ENCODE measurements at regions not wholly inside any gene's neighbourhood (a gene's known extent, or its start where the extent isn't known, plus 50 kb on each side); places are given as distances from the start of the nearest gene placed in this dataset.

GRCh38 chr3:84905556-84905920 lies 53.3 kb upstream of the CADM2 start:
- POLR2A ChIA-PET, result no interaction called here

More at GRCh38 chr3:84905556-84905920, 53.3 kb upstream of the CADM2 start:
- no peak for TF ChIP-seq ZNF655 (CRISPR knock-in tag; IDR thresholded peaks at IDR 0.05)
- no peak for TF ChIP-seq BRD9 (IDR thresholded peaks at IDR 0.05; ENCODE audit: low read depth, partially characterized antibody)
- TF ChIP-seq CEBPB (tag; IDR thresholded peaks at IDR 0.05), result no peak
- TF ChIP-seq HOXB6 (CRISPR knock-in tag; IDR thresholded peaks at IDR 0.05; ENCODE audit: borderline replicate concordance), result no peak
- TF ChIP-seq STAG1 (CRISPR knock-in tag; IDR thresholded peaks at IDR 0.05; ENCODE audit: borderline replicate concordance), result no peak
- TF ChIP-seq SIRT6 (IDR thresholded peaks at IDR 0.05; ENCODE audit: low read depth, low read length), result no peak
- no peak for TF ChIP-seq ATF6 (CRISPR knock-in tag; IDR thresholded peaks at IDR 0.05)
- no peak for TF ChIP-seq FOXJ2 (tag; IDR thresholded peaks at IDR 0.05)
- TF ChIP-seq HDAC1 (IDR thresholded peaks at IDR 0.05), result no peak
- no peak for TF ChIP-seq DACH1 (IDR thresholded peaks at IDR 0.05; ENCODE audit: partially characterized antibody)
- TF ChIP-seq E2F6 (IDR thresholded peaks at IDR 0.05; ENCODE audit: borderline replicate concordance in 1 of 2, extremely low read depth in 1 of 2, insufficient read depth in 1 of 2, insufficient read length in 1 of 2, low read depth in 1 of 2, low read length in 1 of 2, poor library complexity in 1 of 2, severe bottlenecking in 1 of 2), result no peak
- TF ChIP-seq ZNF57 (CRISPR knock-in tag; IDR thresholded peaks at IDR 0.05), result no peak
- TF ChIP-seq CHD2 (IDR thresholded peaks at IDR 0.05; ENCODE audit: low read depth, low read length), result no peak
- no peak for TF ChIP-seq NFE2L1 (tag; IDR thresholded peaks at IDR 0.05; ENCODE audit: borderline replicate concordance, low read depth)
- no peak for TF ChIP-seq CREB1 (IDR thresholded peaks at IDR 0.05)
- TF ChIP-seq CREB1 (CRISPR knock-in tag; IDR thresholded peaks at IDR 0.05), result no peak
- no peak for TF ChIP-seq BACH1 (tag; IDR thresholded peaks at IDR 0.05)
- no peak for TF ChIP-seq RBM25 (IDR thresholded peaks at IDR 0.05; ENCODE audit: low read depth, low read length, severe bottlenecking)
- TF ChIP-seq CSDE1 (IDR thresholded peaks at IDR 0.05), result no peak
- TF ChIP-seq E2F5 (CRISPR knock-in tag; IDR thresholded peaks at IDR 0.05), result no peak
- TF ChIP-seq ZNF232 (CRISPR knock-in tag; IDR thresholded peaks at IDR 0.05), result no peak
- no peaks in the 10 kb centered on the region for H3K36me3 ChIP-seq (ENCODE audit: control insufficient read depth, insufficient read depth, low read length)
- no peaks in the 10 kb centered on the region for H4K20me1 ChIP-seq (replicated peaks; ENCODE audit: control insufficient read depth, insufficient read depth, low read length)
- no peak for DNase-seq (ENCODE audit: extremely low read depth in 1 of 4, low spot score in 3 of 4)
- CTCF ChIA-PET (ENCODE audit: low intra/inter-chr PET ratio), result no interaction called here
- no peaks in the 10 kb centered on the region for H3K9me3 ChIP-seq (replicated peaks; ENCODE audit: control insufficient read depth, insufficient read depth, low read depth, low read length)
- no peak overlapping the region for H3K27ac ChIP-seq (ENCODE audit: extremely low read depth, low read depth, low read length)
- H3K4me2 ChIP-seq (ENCODE audit: insufficient read depth, low read length), result no peak overlapping the region
- H3K27me3 ChIP-seq (ENCODE audit: control insufficient read depth in 2 of 2, insufficient read depth in 2 of 2, low read length in 2 of 2), result no peaks in the 10 kb centered on the region
- H3K79me2 ChIP-seq (ENCODE audit: control insufficient read depth, insufficient read depth, low read length), result no peaks in the 10 kb centered on the region
- no peak for ATAC-seq
- in situ Hi-C loops (cut with MboI) (no loop called here), intact Hi-C loops (cut with micrococcal nuclease) (no loop called here)
- no TSS peak for BruUV-seq (replicated peaks)
- FAIRE-seq, result no peak
- H3K9me1 ChIP-seq (ENCODE audit: control insufficient read depth, insufficient read depth, low read length), result no peaks in the 10 kb centered on the region
- no peaks in the 10 kb centered on the region for H3K4me1 ChIP-seq (replicated peaks in 1 of 2; ENCODE audit: control insufficient read depth in 2 of 2, insufficient read depth in 2 of 2, low read length in 2 of 2)
- no peak overlapping the region for H3K4me3 ChIP-seq
- 0% methylated on average over 4 of the region's 5 CpGs for WGBS (ENCODE audit: insufficient coverage, low coverage, missing lambda C conversion rate)
- no peak overlapping the region for H3K9ac ChIP-seq (ENCODE audit: insufficient read depth in 1 of 2, low read depth in 2 of 2, low read length in 2 of 2)
- H2AFZ ChIP-seq (ENCODE audit: low read depth, low read length), result no peak overlapping the region
